ENCODE measurements at regions not wholly inside any gene's neighbourhood (a gene's known extent, or its start where the extent isn't known, plus 50 kb on each side); places are given as distances from the start of the nearest gene placed in this dataset.

GRCh38 chr11:76268498-76268897 lies 62.2 kb upstream of the WNT11 start:
- no peak overlapping the region for H3K4me3 ChIP-seq (ENCODE audit: low read depth, low read length, poor library complexity, severe bottlenecking)
- H3K27ac ChIP-seq (ENCODE audit: low read depth, low read length, poor library complexity, severe bottlenecking), result no peak overlapping the region
- H3K27me3 ChIP-seq (replicated peaks; ENCODE audit: insufficient read depth, low read depth, low read length, poor library complexity), result no peaks in the 10 kb centered on the region
- DNase-seq (ENCODE audit: low spot score), result no peak
- H3K9me3 ChIP-seq (ENCODE audit: low read depth, low read length, poor library complexity, severe bottlenecking), result no peaks in the 10 kb centered on the region
- no TSS peak for BruUV-seq (replicated peaks)
- H3K4me1 ChIP-seq (ENCODE audit: insufficient read depth, low read length, poor library complexity, severe bottlenecking), result no peaks in the 10 kb centered on the region
- no peak for TF ChIP-seq CTCF (conservative IDR thresholded peaks at IDR 0.05; ENCODE audit: low read depth, low read length)
- TF ChIP-seq EZH2 (IDR thresholded peaks at IDR 0.05; ENCODE audit: borderline replicate concordance, low read depth, low read length, poor library complexity, severe bottlenecking), result no peak
- ChIA-PET CTCF (interaction anchor here (1.6 kb wide), 1 partner anchor 61 kb away, joined by 3 read pairs; no protein-coding TSS in a partner anchor), POLR2A (ENCODE audit: low non-redundant PET) (no interaction called here)
- intact Hi-C loops (cut with micrococcal nuclease; ENCODE audit: unreplicated experiment), result no loop called here
- H3K36me3 ChIP-seq (ENCODE audit: insufficient read depth, low read length, poor library complexity, severe bottlenecking), result no peaks in the 10 kb centered on the region

DNA sequence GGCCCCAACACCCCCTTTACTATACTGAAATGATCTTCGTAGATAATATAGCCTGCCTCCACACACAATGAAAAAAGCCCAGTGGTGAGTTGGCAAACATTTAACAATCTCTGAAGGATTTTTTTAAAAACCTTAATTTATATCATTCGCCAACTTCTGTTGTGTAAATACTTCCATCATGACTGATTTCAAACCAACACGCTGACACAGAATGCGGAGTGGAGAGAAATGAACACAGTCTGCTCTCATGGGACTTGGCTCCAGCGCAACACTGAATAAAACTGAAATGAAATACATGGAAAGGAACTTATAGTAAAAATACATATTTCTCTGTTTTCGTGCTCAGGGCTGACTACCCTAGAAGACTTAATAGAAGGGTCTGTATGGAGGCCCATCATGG lies 61.3 kb upstream of the WNT11 start:
- H3K4me1 ChIP-seq (ENCODE audit: insufficient read depth, low read length, poor library complexity, severe bottlenecking), result no peaks in the 10 kb centered on the region
- no peak for DNase-seq (ENCODE audit: low spot score)
- H3K9me3 ChIP-seq (ENCODE audit: low read depth, low read length, poor library complexity, severe bottlenecking), result no peaks in the 10 kb centered on the region
- TF ChIP-seq CTCF (conservative IDR thresholded peaks at IDR 0.05; ENCODE audit: low read depth, low read length) (no peak), EZH2 (IDR thresholded peaks at IDR 0.05; ENCODE audit: borderline replicate concordance, low read depth, low read length, poor library complexity, severe bottlenecking) (no peak)
- no peaks in the 10 kb centered on the region for H3K36me3 ChIP-seq (ENCODE audit: insufficient read depth, low read length, poor library complexity, severe bottlenecking)
- no TSS peak for BruUV-seq (replicated peaks)
- no peak overlapping the region for H3K4me3 ChIP-seq (ENCODE audit: low read depth, low read length, poor library complexity, severe bottlenecking)
- no peaks in the 10 kb centered on the region for H3K27me3 ChIP-seq (replicated peaks; ENCODE audit: insufficient read depth, low read depth, low read length, poor library complexity)
- ChIA-PET POLR2A (ENCODE audit: low non-redundant PET) (no interaction called here), CTCF (no interaction called here)
- H3K27ac ChIP-seq (ENCODE audit: low read depth, low read length, poor library complexity, severe bottlenecking), result no peak overlapping the region
- intact Hi-C loops (cut with micrococcal nuclease; ENCODE audit: unreplicated experiment), result no loop called here

GRCh38 chr11:76266286-76267100 lies 60.2 kb upstream of the WNT11 start:
- no TSS peak for BruUV-seq (replicated peaks)
- intact Hi-C loops (cut with micrococcal nuclease; ENCODE audit: unreplicated experiment), result no loop called here
- Histone ChIP-seq H3K36me3 (ENCODE audit: insufficient read depth, low read length, poor library complexity, severe bottlenecking) (no peaks in the 10 kb centered on the region), H3K9me3 (ENCODE audit: low read depth, low read length, poor library complexity, severe bottlenecking) (no peaks in the 10 kb centered on the region), H3K4me3 (ENCODE audit: low read depth, low read length, poor library complexity, severe bottlenecking) (no peak overlapping the region), H3K27ac (ENCODE audit: low read depth, low read length, poor library complexity, severe bottlenecking) (no peak overlapping the region), H3K27me3 (replicated peaks; ENCODE audit: insufficient read depth, low read depth, low read length, poor library complexity) (no peaks in the 10 kb centered on the region), H3K4me1 (ENCODE audit: insufficient read depth, low read length, poor library complexity, severe bottlenecking) (no peaks in the 10 kb centered on the region)
- DNase-seq (ENCODE audit: low spot score), result no peak
- TF ChIP-seq EZH2 (IDR thresholded peaks at IDR 0.05; ENCODE audit: borderline replicate concordance, low read depth, low read length, poor library complexity, severe bottlenecking) (no peak), CTCF (conservative IDR thresholded peaks at IDR 0.05; ENCODE audit: low read depth, low read length) (no peak)
- CTCF ChIA-PET, result no interaction called here
- POLR2A ChIA-PET (ENCODE audit: low non-redundant PET), result no interaction called here

Measured in A673 (cell line).